HG03045 (cell line): ENCODE measurements at regions not wholly inside any gene's neighbourhood (a gene's known extent, or its start where the extent isn't known, plus 50 kb on each side); places are given as distances from the start of the nearest gene placed in this dataset.
"Not testable (repeated sequence)": the region's sequence is repeated elsewhere in the genome, so short reads cannot be mapped to it uniquely, and the experiment has no call there.

Experiments used
- ATAC-seq: cut with Tn5 transposase; IDR thresholded peaks from one replicate; pipeline ENCODE4 v1.9.1; 2021; ENCODE audit warnings: mild to moderate bottlenecking, moderate library complexity; ENCODE audit not compliant: unreplicated experiment

- no peak for ATAC-seq
Measured at GRCh38 chr4:103892586-103892985, 172.8 kb upstream of the TACR3 start.

GRCh38 chr4:103887191-103887590, 167.4 kb upstream of the TACR3 start:
- ATAC-seq: no peak

GRCh38 chr4:103885152-103885551, 165.4 kb upstream of the TACR3 start:
- no peak for ATAC-seq

GRCh38 chr4:103867311-103867710, 147.5 kb upstream of the TACR3 start:
- no peak for ATAC-seq

GRCh38 chr4:103853627-103854026, 133.8 kb upstream of the TACR3 start:
- no peak for ATAC-seq

GRCh38 chr4:103853146-103853545, 133.4 kb upstream of the TACR3 start:
- ATAC-seq: no peak

- no peak for ATAC-seq
Measured at GRCh38 chr4:103845075-103845474, 125.3 kb upstream of the TACR3 start.

GRCh38 chr4:103842637-103843239, 123.0 kb upstream of the TACR3 start:
- ATAC-seq: no peak

- no peak for ATAC-seq
Measured at GRCh38 chr4:103842076-103842475, 122.3 kb upstream of the TACR3 start.

GRCh38 chr4:103810308-103810707, 90.5 kb upstream of the TACR3 start:
- not testable (repeated sequence) for ATAC-seq

GRCh38 chr4:103802766-103803165, 83.0 kb upstream of the TACR3 start:
- ATAC-seq: no peak

- ATAC-seq: no peak
Measured at GRCh38 chr4:103787057-103787456, 67.3 kb upstream of the TACR3 start.

GRCh38 chr4:103786593-103786992, 66.8 kb upstream of the TACR3 start:
- no peak for ATAC-seq

- ATAC-seq: peak; percentile 69
Measured at GRCh38 chr4:103786014-103786413, 66.2 kb upstream of the TACR3 start.

GRCh38 chr4:103778221-103778620, 58.4 kb upstream of the TACR3 start:
- ATAC-seq: no peak

- no peak for ATAC-seq
Measured at GRCh38 chr4:103774326-103774825, 54.6 kb upstream of the TACR3 start.

GRCh38 chr4:103773691-103774231, 54.0 kb upstream of the TACR3 start:
- ATAC-seq: no peak
